ENCODE measurements at regions not wholly inside any gene's neighbourhood (a gene's known extent, or its start where the extent isn't known, plus 50 kb on each side); places are given as distances from the start of the nearest gene placed in this dataset.
"Not testable (repeated sequence)": the region's sequence is repeated elsewhere in the genome, so short reads cannot be mapped to it uniquely, and the experiment has no call there.

DNA sequence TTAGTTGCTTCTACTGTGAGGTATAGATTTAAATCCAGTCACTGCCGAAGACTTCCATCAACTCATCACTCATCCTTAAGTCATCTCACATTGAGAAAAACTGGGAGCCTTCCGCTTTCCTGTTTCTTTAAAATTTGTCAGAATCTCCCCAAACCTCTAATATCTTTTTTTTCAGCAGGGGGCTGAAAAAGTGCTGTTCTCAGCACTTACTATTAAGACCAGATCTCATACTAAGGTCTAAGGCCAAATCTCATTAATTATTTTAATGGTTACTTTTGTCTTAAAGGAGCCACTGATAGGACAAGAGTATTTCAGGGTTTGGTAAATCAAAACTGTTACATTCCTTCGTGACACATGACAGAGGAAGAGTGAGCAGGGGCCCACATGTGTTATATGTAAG lies 134.6 kb upstream of the PRSS3 start:
- Histone ChIP-seq H3K9me2 (replicated peaks; ENCODE audit: insufficient read depth, low read length) (no peaks in the 10 kb centered on the region), H3K4me3 (ENCODE audit: low read length) (no peak overlapping the region), H2AFZ (ENCODE audit: low read length) (no peak overlapping the region), H4K20me1 (ENCODE audit: insufficient read depth, low read length) (no peaks in the 10 kb centered on the region), H3K9me3 (replicated peaks; ENCODE audit: insufficient read depth, low read length) (no peaks in the 10 kb centered on the region), H3K4me1 (ENCODE audit: low read length) (no peaks in the 10 kb centered on the region), H3K27me3 (replicated peaks; ENCODE audit: insufficient read depth, low read length) (no peaks in the 10 kb centered on the region), H3K36me3 (replicated peaks; ENCODE audit: insufficient read depth, low read length) (no peaks in the 10 kb centered on the region), H3K27ac (ENCODE audit: low read length) (no peak overlapping the region), H3K9ac (ENCODE audit: low read length) (no peak overlapping the region), H3F3A (ENCODE audit: insufficient read depth, low read length) (no peaks in the 10 kb centered on the region), H3K79me2 (ENCODE audit: low read length) (no peaks in the 10 kb centered on the region), H3K4me2 (ENCODE audit: low read depth, low read length) (no peak overlapping the region)
- TF ChIP-seq, protein P1, sequence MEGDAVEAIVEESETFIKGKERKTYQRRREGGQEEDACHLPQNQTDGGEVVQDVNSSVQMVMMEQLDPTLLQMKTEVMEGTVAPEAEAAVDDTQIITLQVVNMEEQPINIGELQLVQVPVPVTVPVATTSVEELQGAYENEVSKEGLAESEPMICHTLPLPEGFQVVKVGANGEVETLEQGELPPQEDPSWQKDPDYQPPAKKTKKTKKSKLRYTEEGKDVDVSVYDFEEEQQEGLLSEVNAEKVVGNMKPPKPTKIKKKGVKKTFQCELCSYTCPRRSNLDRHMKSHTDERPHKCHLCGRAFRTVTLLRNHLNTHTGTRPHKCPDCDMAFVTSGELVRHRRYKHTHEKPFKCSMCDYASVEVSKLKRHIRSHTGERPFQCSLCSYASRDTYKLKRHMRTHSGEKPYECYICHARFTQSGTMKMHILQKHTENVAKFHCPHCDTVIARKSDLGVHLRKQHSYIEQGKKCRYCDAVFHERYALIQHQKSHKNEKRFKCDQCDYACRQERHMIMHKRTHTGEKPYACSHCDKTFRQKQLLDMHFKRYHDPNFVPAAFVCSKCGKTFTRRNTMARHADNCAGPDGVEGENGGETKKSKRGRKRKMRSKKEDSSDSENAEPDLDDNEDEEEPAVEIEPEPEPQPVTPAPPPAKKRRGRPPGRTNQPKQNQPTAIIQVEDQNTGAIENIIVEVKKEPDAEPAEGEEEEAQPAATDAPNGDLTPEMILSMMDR (IDR thresholded peaks at IDR 0.05; ENCODE audit: low read length), result no peak
- no peak for TF ChIP-seq EZH2 (optimal IDR thresholded peaks at IDR 0.05; ENCODE audit: low read depth, low read length)
- DNase-seq, result no peak

DNA sequence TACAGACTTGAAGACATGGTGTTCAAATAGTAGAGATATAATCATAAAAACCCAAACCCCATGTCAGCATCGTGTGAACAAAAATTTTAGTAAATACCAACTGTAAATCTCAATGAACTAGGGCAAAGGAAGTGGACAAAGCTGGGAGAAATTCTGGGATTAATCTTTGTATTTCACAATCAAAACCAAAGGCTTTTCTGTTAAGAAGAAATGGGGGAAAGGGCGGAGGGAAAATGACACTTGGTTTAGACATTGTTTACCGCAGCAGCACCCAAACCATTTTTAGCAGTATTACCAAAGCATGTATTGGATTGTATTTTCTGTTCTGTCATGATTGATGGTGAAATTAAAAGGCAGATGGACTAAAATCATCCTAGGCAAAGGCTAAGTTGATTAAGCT lies 134.2 kb upstream of the PRSS3 start:
- DNase-seq, result no peak
- Histone ChIP-seq H3K4me3 (ENCODE audit: low read length) (no peak overlapping the region), H3K79me2 (ENCODE audit: low read length) (no peaks in the 10 kb centered on the region), H4K20me1 (ENCODE audit: insufficient read depth, low read length) (no peaks in the 10 kb centered on the region), H3K9me3 (replicated peaks; ENCODE audit: insufficient read depth, low read length) (no peaks in the 10 kb centered on the region), H3K4me1 (ENCODE audit: low read length) (no peaks in the 10 kb centered on the region), H3K36me3 (replicated peaks; ENCODE audit: insufficient read depth, low read length) (no peaks in the 10 kb centered on the region), H3F3A (ENCODE audit: insufficient read depth, low read length) (no peaks in the 10 kb centered on the region), H2AFZ (ENCODE audit: low read length) (no peak overlapping the region), H3K27me3 (replicated peaks; ENCODE audit: insufficient read depth, low read length) (no peaks in the 10 kb centered on the region), H3K4me2 (ENCODE audit: low read depth, low read length) (no peak overlapping the region), H3K9ac (ENCODE audit: low read length) (no peak overlapping the region), H3K9me2 (replicated peaks; ENCODE audit: insufficient read depth, low read length) (no peaks in the 10 kb centered on the region), H3K27ac (ENCODE audit: low read length) (no peak overlapping the region)
- TF ChIP-seq EZH2phosphoT487 (IDR thresholded peaks at IDR 0.05; ENCODE audit: low read length) (no peak), EZH2 (optimal IDR thresholded peaks at IDR 0.05; ENCODE audit: low read depth, low read length) (no peak)
- TF ChIP-seq, protein P1 (IDR thresholded peaks at IDR 0.05; ENCODE audit: low read length), result no peak

DNA sequence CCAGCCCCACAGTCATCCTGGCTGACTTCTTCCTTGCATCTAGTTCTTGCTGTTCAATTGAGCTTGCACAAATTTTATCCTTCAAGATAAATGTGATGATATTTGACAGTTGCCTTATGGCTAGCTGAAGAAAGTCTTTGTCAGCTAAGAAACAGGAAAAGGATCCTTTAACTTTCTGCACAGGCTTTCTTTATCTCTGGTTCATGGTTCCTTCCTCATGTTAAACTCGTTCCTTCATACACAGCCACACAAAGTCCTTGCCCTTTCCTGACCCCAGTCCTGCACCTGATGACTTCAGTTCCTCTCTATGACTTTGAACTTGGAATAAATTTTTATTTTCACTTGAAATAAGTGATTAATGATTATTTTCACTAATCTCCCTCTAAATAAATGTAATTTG lies 132.5 kb upstream of the PRSS3 start:
- H3K9me2 ChIP-seq (replicated peaks; ENCODE audit: insufficient read depth, low read length), result no peaks in the 10 kb centered on the region
- H3K79me2 ChIP-seq (ENCODE audit: low read length), result no peaks in the 10 kb centered on the region
- DNase-seq, result no peak
- no peak overlapping the region for H3K4me3 ChIP-seq (ENCODE audit: low read length)
- no peak overlapping the region for H3K27ac ChIP-seq (ENCODE audit: low read length)
- H3K4me1 ChIP-seq (ENCODE audit: low read length), result no peaks in the 10 kb centered on the region
- H3F3A ChIP-seq (ENCODE audit: insufficient read depth, low read length), result no peaks in the 10 kb centered on the region
- H3K27me3 ChIP-seq (replicated peaks; ENCODE audit: insufficient read depth, low read length), result no peaks in the 10 kb centered on the region
- no peak overlapping the region for H3K9ac ChIP-seq (ENCODE audit: low read length)
- no peaks in the 10 kb centered on the region for H3K9me3 ChIP-seq (replicated peaks; ENCODE audit: insufficient read depth, low read length)
- TF ChIP-seq, protein P1 (IDR thresholded peaks at IDR 0.05; ENCODE audit: low read length), result no peak
- TF ChIP-seq EZH2phosphoT487 (IDR thresholded peaks at IDR 0.05; ENCODE audit: low read length) (no peak), EZH2 (optimal IDR thresholded peaks at IDR 0.05; ENCODE audit: low read depth, low read length) (no peak)
- H4K20me1 ChIP-seq (ENCODE audit: insufficient read depth, low read length), result no peaks in the 10 kb centered on the region
- no peak overlapping the region for H3K4me2 ChIP-seq (ENCODE audit: low read depth, low read length)
- no peak overlapping the region for H2AFZ ChIP-seq (ENCODE audit: low read length)
- no peaks in the 10 kb centered on the region for H3K36me3 ChIP-seq (replicated peaks; ENCODE audit: insufficient read depth, low read length)

DNA sequence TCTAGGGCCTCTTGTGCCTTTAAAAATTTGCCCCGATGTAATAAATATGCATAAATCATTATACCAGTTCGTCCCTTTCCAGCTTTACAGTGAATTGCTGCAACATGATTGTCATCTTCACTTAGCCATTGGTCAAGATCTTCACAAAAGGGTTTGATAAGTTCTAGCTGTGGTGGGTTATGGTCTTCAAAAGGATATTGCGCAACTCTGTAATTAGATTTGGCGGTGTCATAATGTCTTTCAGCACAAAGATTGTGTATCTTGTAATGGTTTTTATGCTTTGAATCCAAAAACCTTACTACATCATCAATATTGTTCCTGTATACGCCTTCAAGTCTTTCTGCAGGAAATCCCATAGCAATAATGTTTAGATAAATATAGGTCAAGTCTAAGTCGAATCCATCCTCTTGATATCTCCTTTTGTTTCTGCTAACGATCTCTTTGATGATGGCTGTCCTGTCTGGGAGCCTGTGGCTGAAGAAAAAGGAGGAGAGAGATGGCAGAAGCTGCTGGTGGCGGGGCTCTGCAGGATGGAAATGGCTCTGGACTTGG lies 119.1 kb upstream of the PRSS3 start:
- Histone ChIP-seq H3K4me2 (ENCODE audit: low read depth, low read length) (peak overlapping the region; percentile 76; the same call in 1 of the 2 replicates), H3K9ac (ENCODE audit: low read length) (peak overlapping the region; percentile 33; the same call in 1 of the 2 replicates), H2AFZ (ENCODE audit: low read length) (peak overlapping the region; percentile 69), H3K4me3 (ENCODE audit: low read length) (peak overlapping the region; percentile 61)
- not testable (repeated sequence) for H4K20me1 ChIP-seq (ENCODE audit: insufficient read depth, low read length); DNase-seq; H3F3A ChIP-seq (ENCODE audit: insufficient read depth, low read length); H3K27me3 ChIP-seq (replicated peaks; ENCODE audit: insufficient read depth, low read length); H3K79me2 ChIP-seq (ENCODE audit: low read length); H3K9me2 ChIP-seq (replicated peaks; ENCODE audit: insufficient read depth, low read length); H3K4me1 ChIP-seq (ENCODE audit: low read length); H3K27ac ChIP-seq (ENCODE audit: low read length); H3K9me3 ChIP-seq (replicated peaks; ENCODE audit: insufficient read depth, low read length); H3K36me3 ChIP-seq (replicated peaks; ENCODE audit: insufficient read depth, low read length)

Measured in MM.1S (cell line).